Thymus (tissue), 11 donors: ENCODE measurements at regions not wholly inside any gene's neighbourhood (a gene's known extent, or its start where the extent isn't known, plus 50 kb on each side); places are given as distances from the start of the nearest gene placed in this dataset.

Experiments used
- DNase-seq, 9 donors: peaks; one replicate each; pipeline ENCODE4 v3.0.0-alpha.2; 2013; ENCODE audit warnings: low spot score in 9 of 9, low read depth in 6 of 9, missing footprints in 1 of 9
- H3K27ac ChIP-seq, 2 donors: one replicate each; pipeline ENCODE4 v1.5.1; 2013; ENCODE audit warnings: control low read depth in 1 of 2, low read depth in 1 of 2, low read length in 1 of 2, mild to moderate bottlenecking in 1 of 2, moderate library complexity in 1 of 2
- H3K27me3 ChIP-seq, 2 donors: one replicate each; pipeline ENCODE4 v1.5.1; 2013; ENCODE audit warnings: low read length in 1 of 2; ENCODE audit not compliant: control insufficient read depth in 2 of 2, insufficient read depth in 1 of 2
- H3K36me3 ChIP-seq, 2 donors: one replicate each; pipeline ENCODE4 v1.5.1; 2013; ENCODE audit warnings: low read length in 1 of 2, mild to moderate bottlenecking in 1 of 2, moderate library complexity in 1 of 2; ENCODE audit not compliant: control insufficient read depth in 2 of 2, insufficient read depth in 2 of 2
- H3K4me1 ChIP-seq, 2 donors: one replicate each; pipeline ENCODE4 v1.5.1; 2013; ENCODE audit warnings: low read length in 2 of 2; ENCODE audit not compliant: control insufficient read depth in 2 of 2, insufficient read depth in 2 of 2
- H3K4me3 ChIP-seq, 2 donors: one replicate each; pipeline ENCODE4 v1.5.1; 2013; ENCODE audit warnings: low read length in 2 of 2, control low read depth in 1 of 2, mild to moderate bottlenecking in 1 of 2
- H3K9me3 ChIP-seq, 2 donors: one replicate each; pipeline ENCODE4 v1.5.1; 2013; ENCODE audit warnings: low read length in 1 of 2, mild to moderate bottlenecking in 1 of 2; ENCODE audit not compliant: control insufficient read depth in 2 of 2, insufficient read depth in 1 of 2
- WGBS: extraction: QIAGEN DNeasy Blood & Tissue Kit; methylation state at CpG from one replicate; pipeline ENCODE4 v1.1.7; 2013; 5-methylcytosine and 5-hydroxymethylcytosine counted together
- donor health status: healthy.

GRCh38 chr1:221881805-221882581 lies 140.1 kb upstream of the DUSP10 start:
- Histone ChIP-seq H3K9me3 (no peaks in the 10 kb centered on the region), H3K4me1 (no peaks in the 10 kb centered on the region), H3K36me3 (no peaks in the 10 kb centered on the region), H3K27ac (no peak overlapping the region), H3K4me3 (no peak overlapping the region), H3K27me3 (no peaks in the 10 kb centered on the region)
- no peak for DNase-seq
- 98% methylated on average over 5 of the region's 5 CpGs for WGBS

- no peak for DNase-seq
- Histone ChIP-seq H3K27me3 (no peaks in the 10 kb centered on the region), H3K4me3 (no peak overlapping the region), H3K4me1 (no peaks in the 10 kb centered on the region), H3K27ac (no peak overlapping the region), H3K36me3 (no peaks in the 10 kb centered on the region), H3K9me3 (no peaks in the 10 kb centered on the region)
- 91% methylated on average over 1 of the region's 1 CpG for WGBS
Observed at GRCh38 chr1:221880182-221880581, 138.3 kb upstream of the DUSP10 start.

- Histone ChIP-seq H3K9me3 (no peaks in the 10 kb centered on the region), H3K4me3 (no peak overlapping the region), H3K27ac (no peak overlapping the region), H3K27me3 (no peaks in the 10 kb centered on the region), H3K36me3 (no peaks in the 10 kb centered on the region), H3K4me1 (peaks cover 0 to 7% of the 10 kb centered on the region in 2 donors)
- DNase-seq = no peak
Observed at GRCh38 chr1:221878134-221878533, 136.2 kb upstream of the DUSP10 start.

- Histone ChIP-seq H3K36me3 (no peaks in the 10 kb centered on the region), H3K4me1 (peaks cover 0 to 7% of the 10 kb centered on the region in 2 donors), H3K4me3 (no peak overlapping the region), H3K9me3 (no peaks in the 10 kb centered on the region), H3K27me3 (no peaks in the 10 kb centered on the region), H3K27ac (no peak overlapping the region)
- 29% methylated on average over 2 of the region's 2 CpGs for WGBS
- DNase-seq = no peak
Observed at GRCh38 chr1:221877311-221877710, 135.4 kb upstream of the DUSP10 start.

GRCh38 chr1:221875004-221875330 lies 133.1 kb upstream of the DUSP10 start:
- Histone ChIP-seq H3K4me1 (peaks cover 0 to 7% of the 10 kb centered on the region in 2 donors), H3K27me3 (no peaks in the 10 kb centered on the region), H3K36me3 (no peaks in the 10 kb centered on the region), H3K27ac (no peak overlapping the region), H3K4me3 (no peak overlapping the region), H3K9me3 (no peaks in the 10 kb centered on the region)
- no peak for DNase-seq
- 83% methylated on average over 4 of the region's 4 CpGs for WGBS

- Histone ChIP-seq H3K4me1 (peaks cover 0 to 7% of the 10 kb centered on the region in 2 donors), H3K36me3 (no peaks in the 10 kb centered on the region), H3K27me3 (no peaks in the 10 kb centered on the region), H3K9me3 (no peaks in the 10 kb centered on the region), H3K4me3 (no peak overlapping the region), H3K27ac (no peak overlapping the region)
- 78% methylated on average over 3 of the region's 3 CpGs for WGBS
- DNase-seq = peak in 2 of 9 donors; percentile 6 to 31
Observed at GRCh38 chr1:221874285-221875003, 132.6 kb upstream of the DUSP10 start.

GRCh38 chr1:221873673-221874072 lies 131.8 kb upstream of the DUSP10 start:
- WGBS = 55% methylated on average over 2 of the region's 2 CpGs

GRCh38 chr1:221871056-221871455 lies 129.2 kb upstream of the DUSP10 start:
- H3K4me1 ChIP-seq = peaks cover 0 to 7% of the 10 kb centered on the region in 2 donors
- H3K4me3 ChIP-seq = no peak overlapping the region
- WGBS = 94% methylated on average over 6 of the region's 6 CpGs
- no peaks in the 10 kb centered on the region for H3K27me3 ChIP-seq
- H3K9me3 ChIP-seq = no peaks in the 10 kb centered on the region
- H3K27ac ChIP-seq = no peak overlapping the region
- no peaks in the 10 kb centered on the region for H3K36me3 ChIP-seq
- no peak for DNase-seq

More at GRCh38 chr1:221873673-221874072, 131.8 kb upstream of the DUSP10 start:
- no peak for DNase-seq
- Histone ChIP-seq H3K9me3 (no peaks in the 10 kb centered on the region), H3K4me3 (no peak overlapping the region), H3K36me3 (no peaks in the 10 kb centered on the region), H3K4me1 (peaks cover 0 to 7% of the 10 kb centered on the region in 2 donors), H3K27ac (no peak overlapping the region), H3K27me3 (no peaks in the 10 kb centered on the region)

- Histone ChIP-seq H3K4me1 (peaks cover 0 to 4% of the 10 kb centered on the region in 2 donors), H3K36me3 (no peaks in the 10 kb centered on the region), H3K9me3 (no peaks in the 10 kb centered on the region), H3K4me3 (no peak overlapping the region), H3K27ac (no peak overlapping the region), H3K27me3 (no peaks in the 10 kb centered on the region)
- WGBS = over 99% methylated on average over 3 of the region's 3 CpGs
- DNase-seq = no peak
Observed at GRCh38 chr1:221869779-221870178, 127.9 kb upstream of the DUSP10 start.
